Transverse colon (tissue), 4 donors: ENCODE measurements at regions not wholly inside any gene's neighbourhood (a gene's known extent, or its start where the extent isn't known, plus 50 kb on each side); places are given as distances from the start of the nearest gene placed in this dataset.

Source experiments
- CTCF ChIP-seq, 5 experiments: fragments of 200-600 bp in 3 of 5; fragments of 450-650 bp in 2 of 5; sonication (generic) in 3 of 5; IDR thresholded peaks; 1 replicate in 2 of 5; 2 replicates in 3 of 5; pipeline ENCODE4 v1.5.1; 2016 to 2017; ENCODE audit warnings: antibody characterized with exemption in 5 of 5, inconsistent platforms in 3 of 5, mild to moderate bottlenecking in 2 of 5, moderate library complexity in 1 of 5
- EP300 ChIP-seq: sonication (generic); formaldehyde crosslinking; IDR thresholded peaks from one replicate; pipeline ENCODE4 v1.6.1; 2017; ENCODE audit warnings: antibody characterized with exemption, low read depth
- POLR2A ChIP-seq: fragments of 450-650 bp; IDR thresholded peaks from one replicate; pipeline ENCODE4 v1.6.1; 2016; ENCODE audit warnings: antibody characterized with exemption, mild to moderate bottlenecking, moderate library complexity
- POLR2AphosphoS5 ChIP-seq, 3 donors: sonication (generic); formaldehyde crosslinking; IDR thresholded peaks; one replicate each; pipeline ENCODE4 v1.6.1; 2016; ENCODE audit warnings: antibody characterized with exemption in 3 of 3

- TF ChIP-seq POLR2AphosphoS5 (IDR thresholded peaks at IDR 0.05) (no peak), POLR2A (no peak), CTCF (IDR thresholded peaks at IDR 0.05) (no peak), EP300 (no peak)
Measured at GRCh38 chr3:193030276-193030675, 112.6 kb upstream of the MB21D2 start.
